NCI-H510A (cell line): ENCODE measurements at regions not wholly inside any gene's neighbourhood (a gene's known extent, or its start where the extent isn't known, plus 50 kb on each side); places are given as distances from the start of the nearest gene placed in this dataset.

ENCODE experiments used
- DNase-seq: peaks from one replicate; lab custom pipeline; 2025; lab: John Stamatoyannopoulos, UW

GRCh38 chr5:6832994-6833393 is 119.8 kb downstream of the TENT4A start:
- DNase-seq, result no peak

- no peak for DNase-seq
Measured at GRCh38 chr5:6833406-6833805, 120.2 kb downstream of the TENT4A start.

GRCh38 chr5:6837095-6837494 is 123.9 kb downstream of the TENT4A start:
- DNase-seq, result no peak

GRCh38 chr5:6837519-6838110 is 124.4 kb downstream of the TENT4A start:
- no peak for DNase-seq

- no peak for DNase-seq
Measured at GRCh38 chr5:6838736-6839135, 125.5 kb downstream of the TENT4A start.

GRCh38 chr5:6840136-6840793 is 127.0 kb downstream of the TENT4A start:
- no peak for DNase-seq

GRCh38 chr5:6843335-6843734 is 130.1 kb downstream of the TENT4A start:
- DNase-seq, result no peak

GRCh38 chr5:6843821-6844220 is 130.6 kb downstream of the TENT4A start:
- no peak for DNase-seq

- DNase-seq, result no peak
Measured at GRCh38 chr5:6845856-6846255, 132.6 kb downstream of the TENT4A start.

- no peak for DNase-seq
Measured at GRCh38 chr5:6847870-6848269, 134.6 kb downstream of the TENT4A start.

GRCh38 chr5:6849316-6850105 is 136.3 kb downstream of the TENT4A start:
- DNase-seq, result no peak

GRCh38 chr5:6850106-6850432 is 136.8 kb downstream of the TENT4A start:
- DNase-seq, result no peak

GRCh38 chr5:6856653-6857052 is 143.4 kb downstream of the TENT4A start:
- peak; percentile 46 for DNase-seq

- no peak for DNase-seq
Measured at GRCh38 chr5:6858419-6858818, 145.2 kb downstream of the TENT4A start.

GRCh38 chr5:6859023-6859422 is 145.8 kb downstream of the TENT4A start:
- DNase-seq, result no peak

GRCh38 chr5:6859951-6860638 is 146.9 kb downstream of the TENT4A start:
- no peak for DNase-seq

GRCh38 chr5:6861036-6861435 is 147.8 kb downstream of the TENT4A start:
- DNase-seq, result no peak

GRCh38 chr5:6861667-6862066 is 148.4 kb downstream of the TENT4A start:
- no peak for DNase-seq

GRCh38 chr5:6862306-6862705 is 149.1 kb downstream of the TENT4A start:
- DNase-seq, result no peak

- no peak for DNase-seq
Measured at GRCh38 chr5:6867712-6868111, 154.5 kb downstream of the TENT4A start.

- DNase-seq, result no peak
Measured at GRCh38 chr5:6868171-6868570, 154.9 kb downstream of the TENT4A start.

GRCh38 chr5:6868575-6869215 is 155.5 kb downstream of the TENT4A start:
- no peak for DNase-seq
